HG03135 (cell line): ENCODE measurements at regions not wholly inside any gene's neighbourhood (a gene's known extent, or its start where the extent isn't known, plus 50 kb on each side); places are given as distances from the start of the nearest gene placed in this dataset.
"Not testable (repeated sequence)": the region's sequence is repeated elsewhere in the genome, so short reads cannot be mapped to it uniquely, and the experiment has no call there.

Experiments
- ATAC-seq: cut with Tn5 transposase; IDR thresholded peaks from one replicate; pipeline ENCODE4 v1.9.1; 2021; ENCODE audit warnings: mild to moderate bottlenecking, moderate library complexity; ENCODE audit not compliant: unreplicated experiment

GRCh38 chr2:84373391-84373790 is 85.7 kb downstream of the SUCLG1 start:
- ATAC-seq: no peak

- ATAC-seq: no peak
These were observed 96.5 kb downstream of the SUCLG1 start for GRCh38 chr2:84362541-84362940.

GRCh38 chr2:84338069-84338468 is 121.0 kb downstream of the SUCLG1 start:
- ATAC-seq: no peak

GRCh38 chr2:84327645-84328249 is 131.3 kb downstream of the SUCLG1 start:
- ATAC-seq: no peak

- no peak for ATAC-seq
These were observed 132.1 kb downstream of the SUCLG1 start for GRCh38 chr2:84326831-84327432.

- ATAC-seq: no peak
These were observed 135.2 kb downstream of the SUCLG1 start for GRCh38 chr2:84323890-84324289.

- no peak for ATAC-seq
These were observed 138.1 kb downstream of the SUCLG1 start for GRCh38 chr2:84320940-84321339.

GRCh38 chr2:84319581-84319980 is 139.5 kb downstream of the SUCLG1 start:
- no peak for ATAC-seq

GRCh38 chr2:84317135-84317534 is 141.9 kb downstream of the SUCLG1 start:
- ATAC-seq: no peak

GRCh38 chr2:84314901-84315330 is 144.2 kb downstream of the SUCLG1 start:
- ATAC-seq: peak; percentile 96

- no peak for ATAC-seq
These were observed 144.8 kb downstream of the SUCLG1 start for GRCh38 chr2:84314250-84314649.

GRCh38 chr2:84309281-84309680 is 149.8 kb downstream of the SUCLG1 start:
- ATAC-seq: no peak

- ATAC-seq: no peak
These were observed 152.7 kb downstream of the SUCLG1 start for GRCh38 chr2:84306361-84306760.

GRCh38 chr2:84302513-84303412 is 156.3 kb downstream of the SUCLG1 start:
- ATAC-seq: peak; percentile 94

GRCh38 chr2:84301717-84302116 is 157.4 kb downstream of the SUCLG1 start:
- no peak for ATAC-seq

- no peak for ATAC-seq
These were observed 158.4 kb downstream of the SUCLG1 start for GRCh38 chr2:84300696-84301029.

GRCh38 chr2:84300001-84300695 is 158.9 kb downstream of the SUCLG1 start:
- not testable (repeated sequence) for ATAC-seq

- no peak for ATAC-seq
These were observed 159.8 kb downstream of the SUCLG1 start for GRCh38 chr2:84299211-84299775.

- no peak for ATAC-seq
These were observed 161.9 kb downstream of the SUCLG1 start for GRCh38 chr2:84297155-84297554.

- ATAC-seq: no peak
These were observed 165.2 kb downstream of the SUCLG1 start for GRCh38 chr2:84293791-84294380.

- ATAC-seq: no peak
These were observed 166.5 kb downstream of the SUCLG1 start for GRCh38 chr2:84292545-84292944.
